Erythroblast (primary cell): ENCODE measurements at regions not wholly inside any gene's neighbourhood (a gene's known extent, or its start where the extent isn't known, plus 50 kb on each side); places are given as distances from the start of the nearest gene placed in this dataset.
A peak's percentile ranks its signal among the peaks of the same experiment; 100 is the strongest.

Experiments used
- DNase-seq, 2 experiments: peaks; one replicate each; lab custom pipeline; 2025; lab: John Stamatoyannopoulos, UW
- GATA1 ChIP-seq: IDR thresholded peaks from 2 replicates; pipeline ENCODE4 v1.6.1; 2011; ENCODE audit warnings: low read depth, mild to moderate bottlenecking, control low read depth, low read length, moderate library complexity
- POLR2A ChIP-seq: IDR thresholded peaks from 2 replicates; pipeline ENCODE4 v1.6.1; 2011; ENCODE audit warnings: mild to moderate bottlenecking, low read length

GRCh38 chr12:107327651-107328182, 234.4 kb upstream of the CRY1 start:
- TF ChIP-seq GATA1: no peak
- no peak for TF ChIP-seq POLR2A

GRCh38 chr12:107328442-107329133, 235.2 kb upstream of the CRY1 start:
- DNase-seq: no peak
- no peak for TF ChIP-seq GATA1
- no peak for TF ChIP-seq POLR2A

More at GRCh38 chr12:107327651-107328182, 234.4 kb upstream of the CRY1 start:
- no peak for DNase-seq

- DNase-seq: no peak
- TF ChIP-seq POLR2A: no peak
- no peak for TF ChIP-seq GATA1
These were observed 236.4 kb upstream of the CRY1 start for GRCh38 chr12:107329569-107330324.

GRCh38 chr12:107330831-107331431, 237.6 kb upstream of the CRY1 start:
- DNase-seq: no peak
- no peak for TF ChIP-seq GATA1
- TF ChIP-seq POLR2A: no peak

GRCh38 chr12:107331471-107331870, 238.1 kb upstream of the CRY1 start:
- TF ChIP-seq POLR2A: no peak
- TF ChIP-seq GATA1: no peak
- no peak for DNase-seq

GRCh38 chr12:107331912-107332311, 238.6 kb upstream of the CRY1 start:
- DNase-seq: no peak
- no peak for TF ChIP-seq POLR2A

- TF ChIP-seq POLR2A (no peak), GATA1 (no peak)
- no peak for DNase-seq
These were observed 239.4 kb upstream of the CRY1 start for GRCh38 chr12:107332743-107333142.

GRCh38 chr12:107335802-107336570, 242.6 kb upstream of the CRY1 start:
- no peak for DNase-seq
- no peak for TF ChIP-seq POLR2A
- TF ChIP-seq GATA1: no peak

GRCh38 chr12:107336695-107337094, 243.3 kb upstream of the CRY1 start:
- TF ChIP-seq GATA1 (no peak), POLR2A (no peak)
- DNase-seq: no peak

- no peak for DNase-seq
- TF ChIP-seq GATA1 (no peak), POLR2A (no peak)
These were observed 244.2 kb upstream of the CRY1 start for GRCh38 chr12:107337346-107338095.

GRCh38 chr12:107339487-107339886, 246.1 kb upstream of the CRY1 start:
- TF ChIP-seq POLR2A (no peak), GATA1 (no peak)
- peak in 1 of 2 experiments; percentile 17 for DNase-seq

GRCh38 chr12:107339932-107340331, 246.6 kb upstream of the CRY1 start:
- TF ChIP-seq POLR2A (no peak), GATA1 (no peak)
- no peak for DNase-seq
